ENCODE measurements at regions not wholly inside any gene's neighbourhood (a gene's known extent, or its start where the extent isn't known, plus 50 kb on each side); places are given as distances from the start of the nearest gene placed in this dataset.

DNA sequence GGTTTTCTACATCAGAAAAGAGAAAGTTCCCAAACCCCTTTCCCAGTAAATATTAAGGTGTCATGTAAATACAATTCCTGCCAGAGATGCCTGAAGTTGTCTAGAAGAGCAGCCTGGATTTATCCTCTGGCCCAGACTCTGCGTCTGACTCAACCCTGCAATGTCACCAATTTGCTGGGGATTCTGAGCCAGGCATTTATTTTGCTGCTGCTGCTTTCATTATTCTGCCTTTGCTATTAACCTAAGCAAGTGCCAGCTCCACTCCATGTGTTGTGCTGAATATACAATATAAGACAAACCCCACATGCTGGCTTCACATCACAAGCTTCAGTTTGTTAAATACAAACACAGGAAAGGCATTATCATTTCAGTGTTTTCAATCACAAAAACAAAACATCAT lies 59.1 kb downstream of the ELAPOR2 start:
- no peaks in the 10 kb centered on the region for H3K36me3 Mint-ChIP-seq (ENCODE audit: insufficient read depth, unreplicated experiment)
- H3K27ac Mint-ChIP-seq (ENCODE audit: unreplicated experiment) = no peak overlapping the region
- DNase-seq = no peak
- BruUV-seq (replicated peaks) = no TSS peak
- no peak overlapping the region for H3K4me3 Mint-ChIP-seq (ENCODE audit: low read depth, unreplicated experiment)
- CTCF ChIA-PET = no interaction called here
- no peaks in the 10 kb centered on the region for H3K4me1 Mint-ChIP-seq (ENCODE audit: low read depth, unreplicated experiment)
- no peak for TF ChIP-seq CTCF (IDR thresholded peaks at IDR 0.05; ENCODE audit: unreplicated experiment)
- no peaks in the 10 kb centered on the region for H3K9me3 Mint-ChIP-seq (ENCODE audit: low read depth, unreplicated experiment)
- H3K27me3 Mint-ChIP-seq (ENCODE audit: unreplicated experiment) = no peaks in the 10 kb centered on the region
- intact Hi-C loops (cut with micrococcal nuclease; ENCODE audit: unreplicated experiment) = no loop called here

- no peak overlapping the region for H3K27ac Mint-ChIP-seq (ENCODE audit: unreplicated experiment)
- intact Hi-C loops (cut with micrococcal nuclease; ENCODE audit: unreplicated experiment) = no loop called here
- no peaks in the 10 kb centered on the region for H3K36me3 Mint-ChIP-seq (ENCODE audit: insufficient read depth, unreplicated experiment)
- no TSS peak for BruUV-seq (replicated peaks)
- H3K27me3 Mint-ChIP-seq (ENCODE audit: unreplicated experiment) = no peaks in the 10 kb centered on the region
- no peak overlapping the region for H3K4me3 Mint-ChIP-seq (ENCODE audit: low read depth, unreplicated experiment)
- H3K9me3 Mint-ChIP-seq (ENCODE audit: low read depth, unreplicated experiment) = no peaks in the 10 kb centered on the region
- CTCF ChIA-PET = no interaction called here
- DNase-seq = no peak
- H3K4me1 Mint-ChIP-seq (ENCODE audit: low read depth, unreplicated experiment) = no peaks in the 10 kb centered on the region
- no peak for TF ChIP-seq CTCF (IDR thresholded peaks at IDR 0.05; ENCODE audit: unreplicated experiment)
Observed at GRCh38 chr7:86999750-87000149, 59.7 kb downstream of the ELAPOR2 start.

DNA sequence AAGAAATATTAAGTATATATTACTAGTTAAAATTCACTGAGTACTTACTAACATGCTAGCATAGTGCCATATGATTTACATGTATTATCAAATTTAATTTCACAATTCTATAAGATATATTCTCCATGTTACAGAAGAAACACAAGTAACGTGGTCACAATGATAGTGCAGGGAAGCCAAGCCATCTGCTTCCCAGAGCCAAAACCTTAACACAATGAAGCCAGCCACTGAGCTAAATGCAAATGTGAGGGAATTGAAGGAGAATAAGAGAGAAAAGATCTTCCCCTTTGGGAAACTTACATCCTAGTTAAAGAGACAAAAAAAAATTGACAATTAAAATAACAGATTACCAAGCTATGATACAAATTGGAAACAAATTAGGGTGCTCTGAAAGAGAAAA lies 63.6 kb downstream of the ELAPOR2 start:
- Mint-ChIP-seq H3K27ac (ENCODE audit: unreplicated experiment) (no peak overlapping the region), H3K36me3 (ENCODE audit: insufficient read depth, unreplicated experiment) (no peaks in the 10 kb centered on the region), H3K27me3 (ENCODE audit: unreplicated experiment) (no peaks in the 10 kb centered on the region), H3K9me3 (ENCODE audit: low read depth, unreplicated experiment) (no peaks in the 10 kb centered on the region), H3K4me3 (ENCODE audit: low read depth, unreplicated experiment) (no peak overlapping the region), H3K4me1 (ENCODE audit: low read depth, unreplicated experiment) (no peaks in the 10 kb centered on the region)
- no peak for DNase-seq
- CTCF ChIA-PET = no interaction called here
- BruUV-seq (replicated peaks) = no TSS peak
- no peak for TF ChIP-seq CTCF (IDR thresholded peaks at IDR 0.05; ENCODE audit: unreplicated experiment)
- intact Hi-C loops (cut with micrococcal nuclease; ENCODE audit: unreplicated experiment) = no loop called here

DNA sequence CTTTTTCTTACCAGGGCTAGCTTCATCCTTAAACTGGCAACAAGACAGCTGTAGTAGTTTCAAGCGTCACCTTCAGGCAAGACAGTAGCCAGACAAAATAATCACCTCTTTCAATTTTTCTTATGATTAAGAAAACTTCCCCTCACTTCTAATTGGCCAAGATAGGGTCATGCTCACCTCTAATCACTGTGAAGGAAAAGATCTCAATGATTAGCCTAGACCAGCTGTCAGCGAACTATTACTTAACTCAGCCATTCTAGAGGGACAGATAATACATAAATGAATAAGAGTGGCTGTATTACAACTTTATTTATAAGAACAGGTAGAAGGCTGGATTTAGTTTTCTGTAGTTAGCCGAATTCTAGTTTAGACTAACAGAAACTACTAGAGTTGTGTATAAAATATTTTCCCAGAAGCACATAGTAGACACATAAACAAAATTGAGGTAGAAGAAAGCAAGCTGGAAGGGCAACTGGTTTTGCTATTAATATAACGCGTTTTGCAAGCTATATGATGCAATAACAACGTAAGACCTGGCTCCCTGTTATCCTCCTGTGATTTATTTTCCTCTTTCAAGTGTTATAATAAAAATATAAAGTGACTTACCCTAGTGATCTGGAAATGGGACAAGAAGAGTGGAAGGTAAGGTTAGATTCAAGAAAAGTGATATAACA lies 64.3 kb downstream of the ELAPOR2 start:
- Mint-ChIP-seq H3K27me3 (ENCODE audit: unreplicated experiment) (no peaks in the 10 kb centered on the region), H3K4me3 (ENCODE audit: low read depth, unreplicated experiment) (no peak overlapping the region), H3K9me3 (ENCODE audit: low read depth, unreplicated experiment) (no peaks in the 10 kb centered on the region), H3K27ac (ENCODE audit: unreplicated experiment) (no peak overlapping the region), H3K4me1 (ENCODE audit: low read depth, unreplicated experiment) (no peaks in the 10 kb centered on the region), H3K36me3 (ENCODE audit: insufficient read depth, unreplicated experiment) (no peaks in the 10 kb centered on the region)
- BruUV-seq (replicated peaks) = no TSS peak
- TF ChIP-seq CTCF (IDR thresholded peaks at IDR 0.05; ENCODE audit: unreplicated experiment) = no peak
- no peak for DNase-seq
- CTCF ChIA-PET = no interaction called here
- intact Hi-C loops (cut with micrococcal nuclease; ENCODE audit: unreplicated experiment) = no loop called here

Measured in Calu3 (cell line).